GM19328 (cell line): ENCODE measurements at regions not wholly inside any gene's neighbourhood (a gene's known extent, or its start where the extent isn't known, plus 50 kb on each side); places are given as distances from the start of the nearest gene placed in this dataset.

Source experiments
- ATAC-seq: cut with Tn5 transposase; IDR thresholded peaks from one replicate; pipeline ENCODE4 v1.9.1; 2021; ENCODE audit warnings: mild to moderate bottlenecking, moderate library complexity; ENCODE audit not compliant: unreplicated experiment

GRCh38 chr6:156102129-156102528 is 646.5 kb upstream of the NOX3 start:
- ATAC-seq: no peak

GRCh38 chr6:156098839-156099238 is 643.2 kb upstream of the NOX3 start:
- no peak for ATAC-seq

- ATAC-seq: no peak
Observed at GRCh38 chr6:156087487-156087886, 631.8 kb upstream of the NOX3 start.

GRCh38 chr6:156082012-156082411 is 626.4 kb upstream of the NOX3 start:
- ATAC-seq: no peak

GRCh38 chr6:156080371-156080770 is 624.7 kb upstream of the NOX3 start:
- no peak for ATAC-seq

GRCh38 chr6:156068881-156069280 is 613.2 kb upstream of the NOX3 start:
- ATAC-seq: no peak

GRCh38 chr6:156065849-156066248 is 610.2 kb upstream of the NOX3 start:
- ATAC-seq: no peak

GRCh38 chr6:156062091-156062563 is 606.5 kb upstream of the NOX3 start:
- ATAC-seq: no peak

GRCh38 chr6:156061465-156061864 is 605.8 kb upstream of the NOX3 start:
- ATAC-seq: no peak

GRCh38 chr6:156060013-156060412 is 604.4 kb upstream of the NOX3 start:
- no peak for ATAC-seq

- ATAC-seq: no peak
Observed at GRCh38 chr6:156058356-156058755, 602.7 kb upstream of the NOX3 start.

GRCh38 chr6:156057869-156058268 is 602.2 kb upstream of the NOX3 start:
- ATAC-seq: no peak

- no peak for ATAC-seq
Observed at GRCh38 chr6:156056085-156056484, 600.4 kb upstream of the NOX3 start.

- no peak for ATAC-seq
Observed at GRCh38 chr6:156053626-156054025, 598.0 kb upstream of the NOX3 start.

GRCh38 chr6:156046841-156047449 is 591.3 kb upstream of the NOX3 start:
- no peak for ATAC-seq

- ATAC-seq: no peak
Observed at GRCh38 chr6:156046268-156046665, 590.6 kb upstream of the NOX3 start.

GRCh38 chr6:156045401-156046267 is 590.0 kb upstream of the NOX3 start:
- ATAC-seq: no peak

GRCh38 chr6:156033598-156033997 is 578.0 kb upstream of the NOX3 start:
- no peak for ATAC-seq

GRCh38 chr6:156031516-156031915 is 575.9 kb upstream of the NOX3 start:
- no peak for ATAC-seq

- ATAC-seq: no peak
Observed at GRCh38 chr6:156030053-156030452, 574.4 kb upstream of the NOX3 start.

- no peak for ATAC-seq
Observed at GRCh38 chr6:156029286-156029985, 573.8 kb upstream of the NOX3 start.
